Sigmoid colon (tissue), 4 donors: ENCODE measurements at regions not wholly inside any gene's neighbourhood (a gene's known extent, or its start where the extent isn't known, plus 50 kb on each side); places are given as distances from the start of the nearest gene placed in this dataset.

ENCODE experiments used
- EP300 ChIP-seq, 4 donors: sonication (generic); formaldehyde crosslinking; IDR thresholded peaks; one replicate each; pipeline ENCODE4 v1.6.1; 2017; ENCODE audit warnings: antibody characterized with exemption in 4 of 4
- POLR2A ChIP-seq, 2 donors: fragments of 450-650 bp; IDR thresholded peaks; one replicate each; pipeline ENCODE4 v1.6.1; 2016; ENCODE audit warnings: antibody characterized with exemption in 2 of 2, mild to moderate bottlenecking in 2 of 2, moderate library complexity in 2 of 2
- POLR2AphosphoS5 ChIP-seq, 4 donors: sonication (generic); formaldehyde crosslinking; IDR thresholded peaks; one replicate each; pipeline ENCODE4 v1.6.1; 2017; ENCODE audit warnings: antibody characterized with exemption in 4 of 4
- TF ChIP-seq, protein P1 (sequence below), 4 experiments: fragments of 450-650 bp in 3 of 4; fragments of 200-600 bp in 1 of 4; IDR thresholded peaks; one replicate each; pipeline ENCODE4 v1.5.1; 2016 to 2019; ENCODE audit warnings: antibody characterized with exemption in 4 of 4, mild to moderate bottlenecking in 3 of 4, moderate library complexity in 2 of 4

DNA sequence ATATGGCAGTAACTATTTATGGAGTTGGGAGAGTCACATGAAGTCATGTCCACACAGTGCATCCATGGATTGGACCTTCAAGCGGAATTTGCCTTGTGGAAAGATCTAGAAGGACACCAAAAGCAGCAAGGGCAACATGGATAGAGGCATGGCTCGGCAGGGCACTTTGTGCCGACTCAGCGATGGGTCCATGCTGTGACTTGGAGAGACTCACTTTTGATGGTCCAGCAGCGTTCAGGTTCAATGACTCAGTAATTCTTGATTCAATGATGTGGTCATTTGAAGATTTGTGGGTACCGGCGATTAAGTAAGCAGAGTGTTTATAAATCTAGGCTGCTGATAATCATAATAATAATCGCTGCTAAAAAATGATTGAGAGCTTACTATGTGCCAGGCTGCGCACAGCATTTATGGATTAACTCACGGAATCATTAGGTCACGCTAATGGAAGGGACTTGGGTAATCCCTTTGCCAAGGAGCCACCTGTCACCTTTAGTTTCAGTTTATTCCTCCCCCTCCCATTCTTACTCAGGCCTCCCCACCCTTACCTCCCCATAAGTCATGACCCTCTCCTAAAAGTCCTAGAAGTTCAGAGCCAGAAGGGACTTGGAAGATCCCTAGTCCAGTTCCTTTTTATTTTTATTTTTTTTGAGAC is 127.5 kb upstream of the CRHR1 start:
- TF ChIP-seq, protein P1, sequence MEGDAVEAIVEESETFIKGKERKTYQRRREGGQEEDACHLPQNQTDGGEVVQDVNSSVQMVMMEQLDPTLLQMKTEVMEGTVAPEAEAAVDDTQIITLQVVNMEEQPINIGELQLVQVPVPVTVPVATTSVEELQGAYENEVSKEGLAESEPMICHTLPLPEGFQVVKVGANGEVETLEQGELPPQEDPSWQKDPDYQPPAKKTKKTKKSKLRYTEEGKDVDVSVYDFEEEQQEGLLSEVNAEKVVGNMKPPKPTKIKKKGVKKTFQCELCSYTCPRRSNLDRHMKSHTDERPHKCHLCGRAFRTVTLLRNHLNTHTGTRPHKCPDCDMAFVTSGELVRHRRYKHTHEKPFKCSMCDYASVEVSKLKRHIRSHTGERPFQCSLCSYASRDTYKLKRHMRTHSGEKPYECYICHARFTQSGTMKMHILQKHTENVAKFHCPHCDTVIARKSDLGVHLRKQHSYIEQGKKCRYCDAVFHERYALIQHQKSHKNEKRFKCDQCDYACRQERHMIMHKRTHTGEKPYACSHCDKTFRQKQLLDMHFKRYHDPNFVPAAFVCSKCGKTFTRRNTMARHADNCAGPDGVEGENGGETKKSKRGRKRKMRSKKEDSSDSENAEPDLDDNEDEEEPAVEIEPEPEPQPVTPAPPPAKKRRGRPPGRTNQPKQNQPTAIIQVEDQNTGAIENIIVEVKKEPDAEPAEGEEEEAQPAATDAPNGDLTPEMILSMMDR (IDR thresholded peaks at IDR 0.05), result no peak
- TF ChIP-seq POLR2AphosphoS5 (IDR thresholded peaks at IDR 0.05) (no peak), POLR2A (IDR thresholded peaks at IDR 0.05) (no peak), EP300 (IDR thresholded peaks at IDR 0.05) (no peak)
